H1 (cell line): ENCODE measurements at regions not wholly inside any gene's neighbourhood (a gene's known extent, or its start where the extent isn't known, plus 50 kb on each side); places are given as distances from the start of the nearest gene placed in this dataset.

Experiments used
- CTCF ChIA-PET: fragments of 300-600 bp; sonication (Branson Sonifier 250); formaldehyde crosslinking; loops from one replicate; lab custom pipeline; 2021; ENCODE audit not compliant: partially characterized antibody; lab: Charles Lee
- POLR2A ChIA-PET: fragments of 300-600 bp; sonication (Branson Sonifier 250); formaldehyde crosslinking; loops from one replicate; lab custom pipeline; 2021; ENCODE audit warnings: inconsistent platforms; ENCODE audit not compliant: partially characterized antibody; lab: Charles Lee
- DNase-seq, 2 experiments: peaks; one replicate each; pipeline versions ENCODE4 v3.0.0 to v3.0.0-alpha.2; 2010 to 2022; ENCODE audit warnings: low spot score in 2 of 2, low read depth in 1 of 2, mixed read lengths in 1 of 2
- FAIRE-seq: peaks from 2 replicates; lab custom pipeline; 2011; peaks lifted over from hg19 to GRCh38; lab: Jason Lieb, UNC
- H2AFZ ChIP-seq: 2 replicates; pipeline ENCODE4 v1.8.1; 2012; ENCODE audit warnings: low read length, inconsistent platforms
- H2AK5ac ChIP-seq: 2 replicates; pipeline ENCODE4 v1.6.1; 2013; ENCODE audit warnings: low read depth, low read length
- H2BK120ac ChIP-seq: replicated peaks from 2 replicates; pipeline ENCODE3; 2013; ENCODE audit warnings: low read depth, low read length, inconsistent platforms
- H2BK12ac ChIP-seq: 2 replicates; pipeline ENCODE4 v1.6.1; 2013; ENCODE audit warnings: low read depth, low read length
- H2BK15ac ChIP-seq: 2 replicates; pipeline ENCODE4 v1.6.1; 2013; ENCODE audit warnings: low read length
- H2BK20ac ChIP-seq: 2 replicates; pipeline ENCODE4 v1.6.1; 2013; ENCODE audit warnings: low read length
- H2BK5ac ChIP-seq: 2 replicates; pipeline ENCODE4 v1.6.1; 2013; ENCODE audit warnings: low read depth, low read length
- H3K14ac ChIP-seq: 2 replicates; pipeline ENCODE4 v1.6.1; 2013; ENCODE audit warnings: inconsistent platforms; ENCODE audit not compliant: insufficient read length
- H3K18ac ChIP-seq: 2 replicates; pipeline ENCODE4 v1.6.1; 2013; ENCODE audit warnings: low read length; ENCODE audit errors: extremely low read depth
- H3K23ac ChIP-seq: 2 replicates; pipeline ENCODE4 v1.6.1; 2013; ENCODE audit warnings: inconsistent platforms; ENCODE audit not compliant: insufficient read length
- H3K23me2 ChIP-seq: 2 replicates; pipeline ENCODE4 v1.6.1; 2013; ENCODE audit warnings: low read depth, low read length
- H3K27ac ChIP-seq: 2 replicates; pipeline ENCODE4 v1.6.1; 2011; ENCODE audit warnings: low read depth, low read length, inconsistent platforms
- H3K27me3 ChIP-seq, 4 experiments: replicated peaks in 1 of 4; 1 replicate in 1 of 4; 2 replicates in 3 of 4; pipeline versions ENCODE4 v1.6.1 to v1.8.1; 2011 to 2013; ENCODE audit warnings: low read length in 3 of 4, mild to moderate bottlenecking in 3 of 4, inconsistent platforms in 2 of 4, mixed read lengths in 2 of 4, moderate library complexity in 1 of 4; ENCODE audit not compliant: control insufficient read depth in 3 of 4, insufficient read depth in 3 of 4; ENCODE audit errors: extremely low read depth in 1 of 4
- H3K36me3 ChIP-seq, 4 experiments: 2 replicates each; pipeline versions ENCODE4 v1.6.1 to v1.8.1; 2011 to 2013; ENCODE audit warnings: mild to moderate bottlenecking in 4 of 4, low read length in 3 of 4, moderate library complexity in 2 of 4, control low read depth in 1 of 4, inconsistent platforms in 1 of 4; ENCODE audit not compliant: insufficient read depth in 4 of 4, control insufficient read depth in 2 of 4
- H3K4ac ChIP-seq: replicated peaks from 2 replicates; pipeline ENCODE3; 2013; ENCODE audit warnings: low read length, low read depth, mixed read lengths, inconsistent platforms; ENCODE audit not compliant: insufficient read length
- H3K4me1 ChIP-seq, 4 experiments: replicated peaks in 1 of 4; 1 replicate in 1 of 4; 2 replicates in 3 of 4; pipeline versions ENCODE4 v1.6.1 to v1.8.1; 2011 to 2013; ENCODE audit warnings: low read length in 3 of 4, inconsistent platforms in 2 of 4, mixed read lengths in 1 of 4; ENCODE audit not compliant: insufficient read depth in 4 of 4, control insufficient read depth in 3 of 4
- H3K4me2 ChIP-seq, 2 experiments: 2 replicates each; pipeline versions ENCODE4 v1.6.1 to v1.8.1; 2011 to 2013; ENCODE audit warnings: low read depth in 2 of 2, low read length in 2 of 2, control low read depth in 1 of 2, inconsistent platforms in 1 of 2, mild to moderate bottlenecking in 1 of 2; ENCODE audit not compliant: insufficient read depth in 1 of 2
- H3K4me3 ChIP-seq, 4 experiments: fragments of 200-600, 300-600 bp in 1 of 4; sonication (generic), shearing (Covaris generic), sonication (Bioruptor Twin) in 1 of 4; 2 replicates each; pipeline versions ENCODE4 v1.5.1 to v1.8.1; 2011 to 2016; ENCODE audit warnings: low read length in 4 of 4, low read depth in 3 of 4, control low read depth in 2 of 4, inconsistent platforms in 2 of 4, mild to moderate bottlenecking in 2 of 4, mixed read lengths in 1 of 4, moderate library complexity in 1 of 4; ENCODE audit not compliant: insufficient read depth in 2 of 4; ENCODE audit errors: extremely low read depth in 1 of 4
- H3K56ac ChIP-seq: replicated peaks from 2 replicates; pipeline ENCODE3; 2013; ENCODE audit warnings: low read depth, mild to moderate bottlenecking, mixed read lengths, low read length, inconsistent platforms; ENCODE audit not compliant: insufficient read length
- H3K79me1 ChIP-seq: 2 replicates; pipeline ENCODE4 v1.6.1; 2013; ENCODE audit warnings: low read depth, low read length, control low read depth
- H3K79me2 ChIP-seq, 2 experiments: 2 replicates each; pipeline versions ENCODE4 v1.6.1 to v1.8.1; 2012 to 2013; ENCODE audit warnings: low read length in 2 of 2, mild to moderate bottlenecking in 2 of 2, inconsistent platforms in 1 of 2; ENCODE audit not compliant: insufficient read depth in 2 of 2, control insufficient read depth in 1 of 2
- H3K9ac ChIP-seq, 4 experiments: replicated peaks in 1 of 4; 1 replicate in 1 of 4; 2 replicates in 3 of 4; pipeline versions ENCODE4 v1.6.1 to v1.8.1; 2011 to 2013; ENCODE audit warnings: low read depth in 3 of 4, low read length in 3 of 4, control low read depth in 2 of 4, mild to moderate bottlenecking in 2 of 4, moderate library complexity in 2 of 4, inconsistent platforms in 1 of 4; ENCODE audit errors: extremely low read depth in 1 of 4
- H3K9me3 ChIP-seq, 2 experiments: 2 replicates each; pipeline versions ENCODE4 v1.6.1 to v1.8.1; 2012 to 2013; ENCODE audit warnings: mild to moderate bottlenecking in 2 of 2, moderate library complexity in 2 of 2, control low read depth in 1 of 2, inconsistent platforms in 1 of 2, low read depth in 1 of 2, low read length in 1 of 2, mixed read lengths in 1 of 2; ENCODE audit not compliant: insufficient read depth in 2 of 2
- H4K20me1 ChIP-seq, 2 experiments: replicated peaks in 1 of 2; 2 replicates each; pipeline versions ENCODE3 to v1.8.1; 2011 to 2013; ENCODE audit warnings: inconsistent platforms in 2 of 2, low read length in 2 of 2, mild to moderate bottlenecking in 1 of 2; ENCODE audit not compliant: insufficient read depth in 2 of 2, control insufficient read depth in 1 of 2
- H4K5ac ChIP-seq: 2 replicates; pipeline ENCODE4 v1.6.1; 2013; ENCODE audit warnings: low read length, low read depth, mixed read lengths, inconsistent platforms; ENCODE audit not compliant: insufficient read length
- H4K8ac ChIP-seq: 2 replicates; pipeline ENCODE4 v1.8.0; 2013; ENCODE audit warnings: mild to moderate bottlenecking, moderate library complexity, low read length, inconsistent platforms; ENCODE audit not compliant: insufficient read depth; ENCODE audit errors: extremely low read depth
- H4K91ac ChIP-seq: replicated peaks from 2 replicates; pipeline ENCODE3; 2013; ENCODE audit warnings: low read length, mixed read lengths, inconsistent platforms; ENCODE audit not compliant: insufficient read length
- BCL11A ChIP-seq, 2 experiments: IDR thresholded peaks; one replicate each; pipeline ENCODE4 v1.6.1; 2011; ENCODE audit warnings: low read depth in 2 of 2, low read length in 2 of 2, mild to moderate bottlenecking in 2 of 2
- POLR2A ChIP-seq, 2 experiments: IDR thresholded peaks; 1 replicate in 1 of 2; 2 replicates in 1 of 2; pipeline ENCODE4 v1.6.1; 2011; ENCODE audit warnings: low read depth in 2 of 2, low read length in 2 of 2, mild to moderate bottlenecking in 2 of 2; ENCODE audit errors: control extremely low read depth in 1 of 2
- RXRA ChIP-seq: IDR thresholded peaks from 2 replicates; pipeline ENCODE4 v1.6.1; 2011; ENCODE audit warnings: low read depth, mild to moderate bottlenecking, low read length, moderate library complexity; ENCODE audit not compliant: insufficient read depth
- TAF1 ChIP-seq: IDR thresholded peaks from 2 replicates; pipeline ENCODE4 v1.6.1; 2011; ENCODE audit warnings: mild to moderate bottlenecking, low read depth, low read length
- WGBS, 2 experiments: shearing (Covaris generic) in 1 of 2; methylation state at CpG; one replicate each; pipeline versions ENCODE4 v1.1.6 to v1.1.7; 2013 to 2015; ENCODE audit warnings: low lambda C conversion rate in 2 of 2, mixed read lengths in 2 of 2, inconsistent platforms in 1 of 2, low coverage in 1 of 2, missing lambda C conversion rate in 1 of 2; ENCODE audit not compliant: insufficient replicate concordance in 2 of 2, insufficient coverage in 1 of 2, insufficient read length in 1 of 2; ENCODE audit errors: extremely low coverage in 1 of 2, missing lambda C conversion rate in 1 of 2; 5-methylcytosine and 5-hydroxymethylcytosine counted together

DNA sequence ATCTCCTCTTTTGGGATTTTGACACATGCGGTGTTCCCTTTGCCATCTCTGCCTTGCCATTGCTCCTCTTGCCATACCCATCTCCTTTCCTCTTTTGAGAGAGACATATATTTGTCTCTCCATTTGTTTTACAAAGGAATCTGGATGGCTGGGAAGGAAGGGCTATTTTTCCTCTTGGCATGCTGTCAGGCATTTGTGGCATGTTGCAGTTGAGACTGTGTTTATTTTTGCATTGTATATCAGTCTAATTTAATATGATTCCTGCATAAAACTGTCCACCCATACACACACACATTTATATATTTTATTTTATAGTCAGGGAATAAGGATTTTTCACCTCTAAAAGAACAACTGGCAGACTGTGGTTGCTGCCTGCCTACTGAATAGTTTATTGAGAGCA lies 1105.8 kb upstream of the SEMA6A start:
- Histone ChIP-seq H2BK20ac (no peak overlapping the region), H3K18ac (no peak overlapping the region), H3K79me2 (no peaks in the 10 kb centered on the region), H3K9me3 (no peaks in the 10 kb centered on the region), H4K8ac (no peak overlapping the region), H3K4ac (no peak overlapping the region), H4K5ac (no peak overlapping the region), H4K91ac (no peak overlapping the region), H3K4me1 (no peaks in the 10 kb centered on the region), H2AK5ac (no peak overlapping the region), H3K23ac (no peak overlapping the region), H3K23me2 (no peaks in the 10 kb centered on the region), H2BK120ac (no peak overlapping the region), H3K79me1 (no peaks in the 10 kb centered on the region), H2AFZ (no peak overlapping the region), H3K9ac (no peak overlapping the region), H2BK12ac (no peak overlapping the region), H4K20me1 (no peaks in the 10 kb centered on the region), H3K4me3 (no peak overlapping the region), H2BK15ac (no peak overlapping the region), H3K4me2 (no peak overlapping the region), H3K14ac (no peak overlapping the region), H3K36me3 (no peaks in the 10 kb centered on the region), H3K56ac (no peak overlapping the region), H2BK5ac (no peak overlapping the region), H3K27ac (no peak overlapping the region), H3K27me3 (no peaks in the 10 kb centered on the region)
- WGBS, 2 experiments = 89% methylated on average over 1 of the region's 1 CpG; no CpG with 5 or more reads in 1 of the 2 experiments
- ChIA-PET POLR2A (no interaction called here), CTCF (no interaction called here)
- FAIRE-seq (no peak), DNase-seq (no peak)
- no peak for TF ChIP-seq RXRA
- no peak for TF ChIP-seq BCL11A (IDR thresholded peaks at IDR 0.05; ENCODE audit: low read depth in 2 of 2, low read length in 2 of 2)
- TF ChIP-seq POLR2A (IDR thresholded peaks at IDR 0.05; ENCODE audit: control extremely low read depth in 1 of 2, low read depth in 2 of 2, low read length in 2 of 2) = no peak
- TF ChIP-seq TAF1 = no peak
